CD4-positive, alpha-beta T cell treated with Interleukin-12 subunit alpha and Interleukin-12 subunit beta, for 1 hour (primary cell): ENCODE measurements at regions not wholly inside any gene's neighbourhood (a gene's known extent, or its start where the extent isn't known, plus 50 kb on each side); places are given as distances from the start of the nearest gene placed in this dataset.
"Not testable (repeated sequence)": the region's sequence is repeated elsewhere in the genome, so short reads cannot be mapped to it uniquely, and the experiment has no call there.

Experiments
- DNase-seq: peaks from one replicate; pipeline ENCODE4 v3.0.0-alpha.2; 2020

DNA sequence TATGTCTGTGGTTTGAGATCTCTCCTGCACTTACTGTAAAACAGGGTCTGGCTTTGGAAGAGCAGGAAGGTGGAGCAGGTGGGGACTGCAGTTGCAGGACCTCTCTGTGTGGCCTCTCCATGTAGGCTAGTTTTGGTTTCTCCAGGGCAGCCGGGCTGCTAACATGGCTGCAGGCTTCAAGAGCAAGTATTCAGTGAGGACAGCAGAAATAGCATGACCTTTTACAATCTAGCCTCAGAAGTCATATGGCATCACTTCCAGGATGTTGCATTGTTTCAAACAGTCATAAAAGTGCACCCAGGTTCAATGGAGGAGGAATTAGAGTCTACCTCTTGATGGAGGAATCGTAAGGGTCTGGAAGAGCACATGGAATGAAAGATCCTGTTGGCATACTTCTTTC lies 728.7 kb downstream of the NTRK3 start:
- no peak for DNase-seq

DNA sequence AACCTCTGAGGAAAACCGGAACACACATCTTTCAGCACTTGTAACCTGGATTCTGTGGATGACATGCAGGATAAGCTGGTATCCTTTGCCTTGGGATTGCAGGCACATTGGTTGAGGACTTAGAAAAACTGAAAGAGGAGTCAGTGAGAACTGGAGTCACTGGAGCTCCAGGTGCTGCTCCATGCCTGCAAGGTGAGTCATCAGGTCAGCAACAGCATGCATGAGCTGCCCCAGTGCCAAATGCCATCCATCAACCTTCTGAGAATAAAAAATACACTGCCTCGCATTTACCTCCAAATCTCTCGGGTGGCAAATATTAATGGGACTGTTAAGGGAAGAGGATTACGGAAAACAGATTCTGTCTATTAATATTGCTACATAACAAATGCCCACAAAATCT lies 729.1 kb downstream of the NTRK3 start:
- DNase-seq: no peak

DNA sequence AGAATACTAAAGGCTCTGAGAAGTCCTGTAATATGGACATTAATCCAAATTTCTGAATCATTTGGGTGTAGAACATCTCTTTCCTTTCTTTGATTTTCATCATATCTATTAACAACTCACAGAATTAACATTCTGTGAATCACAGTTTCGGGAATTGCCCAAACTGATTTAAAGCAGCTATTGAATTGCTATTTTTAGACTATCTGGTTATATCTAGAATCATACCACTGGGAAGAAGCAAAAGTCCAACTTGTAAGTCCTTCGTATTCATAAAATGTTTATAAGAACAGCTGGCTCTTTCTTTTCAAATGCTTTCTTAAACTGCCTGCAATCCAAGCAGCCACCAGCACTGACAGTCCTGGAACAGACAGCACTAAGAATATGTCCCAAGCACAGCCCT lies 733.0 kb downstream of the NTRK3 start:
- DNase-seq: no peak

DNA sequence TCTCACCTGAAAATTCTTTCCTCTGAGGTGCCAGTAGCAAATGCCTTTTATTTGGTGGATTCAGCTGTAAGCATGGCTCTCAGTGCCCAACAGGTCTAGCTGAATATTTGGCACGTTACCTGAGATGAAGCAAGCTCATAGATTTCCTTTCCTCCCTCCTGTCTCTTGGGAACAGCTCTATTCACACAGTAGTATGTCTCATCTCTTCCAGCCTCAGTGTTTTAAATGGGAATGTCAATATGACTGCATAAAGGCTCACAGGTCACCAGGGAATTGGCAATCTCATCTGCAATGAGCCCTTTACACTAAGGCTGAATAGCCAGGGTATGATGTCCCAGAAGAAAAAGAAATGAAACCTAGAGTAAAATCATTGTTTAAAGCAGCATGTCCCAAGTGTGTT lies 733.5 kb downstream of the NTRK3 start:
- no peak for DNase-seq

GRCh38 chr15:87518957-87519356 lies 737.6 kb downstream of the NTRK3 start:
- DNase-seq: no peak

GRCh38 chr15:87508086-87508485 lies 748.5 kb downstream of the NTRK3 start:
- DNase-seq: no peak

DNA sequence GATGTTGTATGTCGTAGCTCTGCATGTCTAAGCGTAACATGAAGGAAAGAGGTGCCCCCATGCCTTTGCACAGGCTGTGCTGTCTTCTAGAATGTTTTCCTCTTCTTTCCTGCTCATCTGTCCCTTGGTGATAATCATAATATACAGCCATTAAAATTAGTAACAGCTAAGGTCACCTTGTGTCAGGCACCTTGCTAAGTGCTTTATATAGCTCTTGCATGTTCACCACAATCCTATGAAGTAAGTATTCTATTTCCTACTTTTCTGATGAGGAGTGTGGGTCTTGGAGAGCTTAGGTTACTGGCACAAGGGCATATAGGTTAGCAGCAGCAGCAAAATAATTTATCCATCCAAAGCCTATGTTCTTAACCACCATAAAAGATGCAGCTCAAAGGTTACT lies 754.4 kb downstream of the NTRK3 start:
- no peak for DNase-seq

DNA sequence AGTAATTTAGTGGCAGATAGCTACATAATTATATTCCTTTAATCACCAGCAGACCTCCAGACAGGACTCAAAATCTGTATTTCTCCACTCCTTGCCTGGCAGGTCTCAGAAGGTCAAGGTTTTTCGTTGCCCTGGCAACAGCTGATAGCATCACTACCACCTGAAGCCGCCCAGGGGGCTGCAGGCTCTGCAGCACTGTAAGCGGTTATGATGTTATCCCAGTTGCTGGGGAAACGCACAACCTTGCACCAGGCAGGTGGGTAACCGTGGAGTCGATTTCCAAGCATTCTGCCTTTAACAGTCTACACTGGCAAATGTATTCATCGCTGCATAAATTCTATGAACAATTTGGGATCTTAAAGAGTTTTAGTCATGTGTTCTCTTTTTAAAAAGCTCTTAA lies 756.3 kb downstream of the NTRK3 start:
- DNase-seq: no peak

- no peak for DNase-seq
Measured at GRCh38 chr15:87498560-87498959, 758.0 kb downstream of the NTRK3 start.

DNA sequence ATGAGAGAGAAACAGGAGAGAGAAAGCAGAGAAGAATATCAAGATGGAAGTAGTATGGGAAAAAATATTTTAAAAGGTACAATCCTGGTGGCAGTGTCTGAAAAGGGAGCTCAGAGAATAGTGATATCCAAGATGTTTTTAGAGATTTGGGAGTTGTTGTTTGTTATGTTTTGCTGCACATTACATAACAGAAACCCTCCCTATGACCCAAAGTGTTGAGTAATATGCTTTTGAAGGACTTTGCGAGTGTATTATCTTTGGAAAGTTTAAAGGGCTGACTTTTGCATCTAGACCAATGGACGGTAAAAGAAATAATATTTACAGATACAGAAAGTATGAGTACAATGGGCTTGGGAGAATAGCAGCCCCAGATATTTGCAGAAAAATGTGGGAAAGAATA lies 759.7 kb downstream of the NTRK3 start:
- no peak for DNase-seq

- no peak for DNase-seq
Measured at GRCh38 chr15:87496109-87496508, 760.4 kb downstream of the NTRK3 start.

DNA sequence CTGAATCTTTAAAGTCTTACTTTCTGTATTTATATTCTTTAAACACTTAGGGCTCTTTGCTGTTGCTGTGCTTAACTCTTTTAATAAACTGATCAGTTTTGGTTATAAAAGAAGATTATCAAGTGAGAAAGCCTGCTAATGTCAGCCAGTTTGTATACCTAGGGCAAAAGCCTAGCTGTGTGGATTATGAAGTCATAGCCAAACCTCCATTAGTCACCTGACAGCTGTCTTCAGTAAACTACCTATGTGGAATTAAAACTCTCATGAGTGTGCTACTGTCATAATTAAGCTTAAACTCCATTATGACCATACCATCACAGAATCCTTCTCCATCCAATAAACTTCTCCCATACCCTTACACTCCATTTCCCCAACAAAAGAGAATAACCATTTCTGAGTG lies 762.7 kb downstream of the NTRK3 start:
- DNase-seq: no peak

DNA sequence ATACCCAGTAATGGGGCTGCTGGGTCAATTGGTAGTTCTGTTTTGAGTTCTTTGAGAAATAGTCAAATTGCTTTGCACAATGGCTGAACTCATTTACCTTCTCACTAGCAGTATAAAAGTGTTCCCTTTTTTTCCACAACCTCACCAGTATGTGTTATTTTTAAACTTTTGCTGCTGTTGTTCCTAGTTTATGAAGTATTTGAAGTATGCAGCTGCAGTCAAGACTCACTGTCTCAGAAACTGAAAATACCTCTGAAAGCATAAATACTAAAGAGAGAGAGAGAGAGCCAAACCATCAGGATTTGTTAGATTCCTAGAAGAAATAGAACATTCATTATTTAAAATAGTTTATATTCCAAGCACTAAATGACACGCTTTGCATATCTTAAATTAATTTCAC lies 764.2 kb downstream of the NTRK3 start:
- no peak for DNase-seq

DNA sequence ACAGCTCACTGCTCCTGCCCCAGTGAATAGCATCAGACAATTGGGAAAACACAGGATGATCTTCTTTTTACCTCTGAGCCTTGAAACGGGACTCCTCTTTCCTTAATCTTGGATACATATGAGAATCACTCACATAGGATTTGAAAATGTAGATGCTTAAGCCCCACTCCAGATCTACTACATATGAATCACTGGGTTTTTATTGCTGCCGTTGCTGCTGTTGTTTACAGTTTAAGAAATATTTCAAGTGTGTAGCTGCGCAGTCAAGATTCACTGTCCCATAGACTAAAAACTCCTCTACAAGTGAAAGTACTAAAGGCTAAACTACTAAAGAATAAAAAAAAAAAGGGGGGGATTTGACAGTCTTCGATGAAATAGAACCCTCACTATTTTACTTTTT lies 765.9 kb downstream of the NTRK3 start:
- DNase-seq: no peak

DNA sequence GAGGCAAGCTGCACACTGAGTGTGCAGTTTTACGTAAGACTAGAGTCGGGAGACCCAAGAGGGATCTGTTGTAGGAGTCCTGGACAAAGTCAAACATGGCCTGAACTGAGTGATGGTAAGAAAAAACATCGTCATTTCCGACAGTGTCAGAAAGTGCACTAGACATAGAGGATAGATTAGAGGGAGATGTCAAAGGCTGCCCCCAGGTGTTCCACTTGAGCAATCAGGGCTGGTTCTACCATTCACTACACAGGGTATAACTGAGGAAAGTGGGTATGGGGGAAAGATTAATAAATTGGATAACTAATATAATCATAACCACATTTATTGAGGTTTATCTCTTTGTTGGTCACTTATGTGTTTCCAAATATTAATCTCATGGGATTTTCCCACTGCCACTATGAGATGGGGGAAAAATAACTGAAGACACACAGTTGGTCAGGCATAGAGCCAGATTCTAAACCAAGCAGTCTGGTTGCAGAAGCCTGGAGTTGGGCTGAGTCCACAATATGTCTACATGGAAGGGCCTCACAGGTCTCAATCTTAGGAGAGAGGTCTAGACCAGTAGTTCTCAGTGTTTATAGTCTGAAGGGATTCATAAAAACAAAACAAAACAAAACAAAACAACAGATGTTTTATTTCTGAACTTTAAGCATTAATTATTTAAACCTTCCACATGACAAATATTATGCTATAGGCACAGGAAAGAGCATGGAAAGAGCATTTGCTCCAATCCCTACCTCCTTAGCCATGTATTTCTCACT lies 766.5 kb downstream of the NTRK3 start:
- no peak for DNase-seq

GRCh38 chr15:87489456-87489855 lies 767.1 kb downstream of the NTRK3 start:
- DNase-seq: no peak

DNA sequence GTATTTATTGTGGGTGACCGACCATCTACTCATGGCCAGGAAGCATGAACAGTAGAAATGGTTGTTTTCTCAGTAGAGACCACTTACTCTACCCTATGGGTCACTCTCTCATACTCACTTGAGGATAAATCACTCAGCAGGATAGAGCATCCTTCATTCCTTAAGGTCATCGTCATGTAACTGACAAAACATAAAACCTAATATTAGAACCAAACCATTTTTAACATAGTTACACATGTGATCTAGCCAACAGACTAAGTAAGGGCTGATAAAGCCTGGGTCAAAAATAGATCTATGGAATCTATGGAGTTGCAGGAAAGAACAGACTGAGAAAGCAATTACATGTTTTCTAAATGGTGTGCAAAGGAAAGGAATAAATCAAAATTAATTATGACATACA lies 769.1 kb downstream of the NTRK3 start:
- no peak for DNase-seq

DNA sequence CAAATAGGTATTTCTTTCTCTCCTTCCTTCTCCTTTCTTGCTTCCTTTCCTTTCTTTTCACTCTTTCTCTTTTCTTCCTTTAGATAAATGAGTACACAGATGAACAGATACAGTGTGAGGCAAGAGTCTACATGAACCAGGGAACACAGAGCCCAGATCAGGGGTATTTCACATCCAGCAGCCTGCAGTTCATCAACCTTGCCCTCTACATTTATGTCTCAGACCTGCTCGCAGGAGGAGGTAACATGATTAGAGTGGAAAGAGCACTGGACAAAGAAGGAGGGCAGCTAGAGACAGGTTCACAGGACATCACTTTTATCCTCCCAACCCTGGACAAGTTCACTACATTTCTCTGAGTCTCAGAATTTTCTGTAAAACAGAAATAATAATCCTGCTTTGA lies 773.1 kb downstream of the NTRK3 start:
- DNase-seq: no peak

GRCh38 chr15:87481126-87481525 lies 775.4 kb downstream of the NTRK3 start:
- DNase-seq: no peak

GRCh38 chr15:87478687-87479072 lies 777.9 kb downstream of the NTRK3 start:
- DNase-seq: no peak

GRCh38 chr15:87477737-87478686 lies 778.5 kb downstream of the NTRK3 start:
- no peak for DNase-seq

GRCh38 chr15:87477026-87477425 lies 779.5 kb downstream of the NTRK3 start:
- no peak for DNase-seq

GRCh38 chr15:87470923-87471322 lies 785.6 kb downstream of the NTRK3 start:
- DNase-seq: no peak

- not testable (repeated sequence) for DNase-seq
Measured at GRCh38 chr15:87463956-87464355, 792.6 kb downstream of the NTRK3 start.
